Brain microvascular endothelial cell (primary cell): ENCODE measurements at regions not wholly inside any gene's neighbourhood (a gene's known extent, or its start where the extent isn't known, plus 50 kb on each side); places are given as distances from the start of the nearest gene placed in this dataset.

Source experiments
- DNase-seq: peaks from one replicate; pipeline ENCODE4 v3.0.0-alpha.2; 2020
- H3K27ac ChIP-seq: fragments of 250-450 bp; sonication (Bioruptor Pico); 2 replicates; pipeline ENCODE4 v1.5.1; 2020; ENCODE audit warnings: mild to moderate bottlenecking, moderate library complexity
- H3K27me3 ChIP-seq: fragments of 250-450 bp; sonication (Bioruptor Pico); replicated peaks from 2 replicates; pipeline ENCODE4 v1.5.1; 2020; ENCODE audit warnings: mild to moderate bottlenecking
- H3K36me3 ChIP-seq: fragments of 250-450 bp; sonication (Bioruptor Pico); replicated peaks from 2 replicates; pipeline ENCODE4 v1.5.1; 2020; ENCODE audit warnings: mild to moderate bottlenecking
- H3K4me3 ChIP-seq: 2 replicates; pipeline ENCODE4 v1.5.1; 2011; ENCODE audit warnings: low read depth, mild to moderate bottlenecking, control low read depth, low read length, moderate library complexity
- CTCF ChIP-seq: IDR thresholded peaks from 2 replicates; pipeline ENCODE4 v1.5.1; 2011; ENCODE audit warnings: low read depth, mild to moderate bottlenecking, moderate library complexity, low read length, control low read depth, inconsistent platforms; ENCODE audit errors: missing control alignments
- in situ Hi-C: cut with HindIII; loops from 2 replicates; pipeline ENCODE4 v1.10.0; 2017; ENCODE audit warnings: low sequenced_read_pairs, low pct_ligation_motif_present

GRCh38 chr2:122636097-122636496, 880.6 kb downstream of the TSN start:
- peak overlapping the region; percentile 36 for H3K27ac ChIP-seq
- in situ Hi-C loops, result no loop called here
- no peaks in the 10 kb centered on the region for H3K27me3 ChIP-seq

GRCh38 chr2:122639176-122639575, 883.7 kb downstream of the TSN start:
- no peak for DNase-seq
- in situ Hi-C loops, result no loop called here
- Histone ChIP-seq H3K27me3 (no peaks in the 10 kb centered on the region), H3K4me3 (no peak overlapping the region), H3K36me3 (no peaks in the 10 kb centered on the region), H3K27ac (no peak overlapping the region)
- no peak for TF ChIP-seq CTCF

More at GRCh38 chr2:122636097-122636496, 880.6 kb downstream of the TSN start:
- no peak overlapping the region for H3K4me3 ChIP-seq
- peak; percentile 22 for DNase-seq
- no peak for TF ChIP-seq CTCF
- no peaks in the 10 kb centered on the region for H3K36me3 ChIP-seq

- TF ChIP-seq CTCF, result no peak
- Histone ChIP-seq H3K4me3 (no peak overlapping the region), H3K27me3 (no peaks in the 10 kb centered on the region), H3K36me3 (no peaks in the 10 kb centered on the region), H3K27ac (no peak overlapping the region)
- in situ Hi-C loops, result no loop called here
- no peak for DNase-seq
Observed at GRCh38 chr2:122639711-122640110, 884.3 kb downstream of the TSN start.

GRCh38 chr2:122643725-122644329, 888.4 kb downstream of the TSN start:
- no peak overlapping the region for H3K27ac ChIP-seq
- in situ Hi-C loops, result no loop called here
- peak; percentile 95 for DNase-seq

GRCh38 chr2:122651236-122651635, 895.8 kb downstream of the TSN start:
- TF ChIP-seq CTCF, result no peak
- Histone ChIP-seq H3K27ac (no peak overlapping the region), H3K4me3 (no peak overlapping the region), H3K27me3 (no peaks in the 10 kb centered on the region), H3K36me3 (no peaks in the 10 kb centered on the region)
- in situ Hi-C loops, result no loop called here
- DNase-seq, result no peak

More at GRCh38 chr2:122643725-122644329, 888.4 kb downstream of the TSN start:
- H3K36me3 ChIP-seq, result no peaks in the 10 kb centered on the region
- no peaks in the 10 kb centered on the region for H3K27me3 ChIP-seq
- H3K4me3 ChIP-seq, result no peak overlapping the region
- TF ChIP-seq CTCF, result no peak

- H3K27ac ChIP-seq, result no peak overlapping the region
Observed at GRCh38 chr2:122651780-122652179, 896.3 kb downstream of the TSN start.

More at GRCh38 chr2:122651780-122652179, 896.3 kb downstream of the TSN start:
- no peaks in the 10 kb centered on the region for H3K27me3 ChIP-seq
- no peaks in the 10 kb centered on the region for H3K36me3 ChIP-seq
- in situ Hi-C loops, result no loop called here
- no peak overlapping the region for H3K4me3 ChIP-seq
- DNase-seq, result no peak
- TF ChIP-seq CTCF, result no peak
